Psoas muscle (tissue), 7 donors: ENCODE measurements at regions not wholly inside any gene's neighbourhood (a gene's known extent, or its start where the extent isn't known, plus 50 kb on each side); places are given as distances from the start of the nearest gene placed in this dataset.

Experiments
- ATAC-seq, 4 donors: fragments of 200-7000 bp; cut with Tn5 transposase; one replicate each; pipeline ENCODE4 v1.9.1; 2020; ENCODE audit warnings: moderate library complexity in 3 of 4, mild to moderate bottlenecking in 2 of 4
- DNase-seq, 2 donors: peaks; one replicate each; pipeline ENCODE4 v3.0.0-alpha.2; 2020
- H3K27ac ChIP-seq: fragments of 200-600 bp; one replicate; pipeline ENCODE4 v1.8.0; 2022
- H3K27me3 ChIP-seq, 3 donors: fragments of 200-600 bp in 1 of 3; one replicate each; pipeline versions ENCODE4 v1.6.1 to v1.8.0; 2013 to 2022; ENCODE audit warnings: low read length in 2 of 3, mild to moderate bottlenecking in 2 of 3, moderate library complexity in 1 of 3; ENCODE audit not compliant: insufficient read depth in 3 of 3
- H3K36me3 ChIP-seq, 2 donors: fragments of 200-600 bp in 1 of 2; one replicate each; pipeline versions ENCODE4 v1.6.1 to v1.8.0; 2013 to 2022; ENCODE audit warnings: low read depth in 1 of 2, mild to moderate bottlenecking in 1 of 2, moderate library complexity in 1 of 2; ENCODE audit not compliant: insufficient read depth in 1 of 2
- H3K4me1 ChIP-seq: fragments of 200-600 bp; one replicate; pipeline ENCODE4 v1.8.0; 2022
- H3K4me3 ChIP-seq: fragments of 200-600 bp; one replicate; pipeline ENCODE4 v1.8.0; 2022; ENCODE audit warnings: mild to moderate bottlenecking
- H3K9me3 ChIP-seq: fragments of 200-600 bp; one replicate; pipeline ENCODE4 v1.8.0; 2022
- WGBS, 3 donors: extraction: QIAGEN DNeasy Blood & Tissue Kit; methylation state at CpG; one replicate each; pipeline versions ENCODE4 v1.1.6 to v1.1.7; 2013; 5-methylcytosine and 5-hydroxymethylcytosine counted together
- intact Hi-C, 2 donors: fragments of 100-400 bp; cut with DNase I; formaldehyde crosslinking; loops; one replicate each; pipeline versions ENCODE4 v1.11.0 to v1.14.2; 2022
- TF ChIP-seq, protein P1 (sequence below): fragments of 200-600 bp; IDR thresholded peaks from one replicate; pipeline ENCODE4 v1.8.0; 2022; ENCODE audit warnings: antibody characterized with exemption
- donor health status: healthy with polysubstance abuse.
- donor health status: DM: no; HTN: no; CAD: no; lungs with moderate emphysema.
- donor health status: Bipolar disorder and iron deficiency.
- donor health status: healthy.
- donor health status: DM: yes; HTN: yes; CAD: no.
- donor health status: DM: no; HTN: no; CAD: no.
- donor health status: DM: yes; HTN: yes; CAD: no.

DNA sequence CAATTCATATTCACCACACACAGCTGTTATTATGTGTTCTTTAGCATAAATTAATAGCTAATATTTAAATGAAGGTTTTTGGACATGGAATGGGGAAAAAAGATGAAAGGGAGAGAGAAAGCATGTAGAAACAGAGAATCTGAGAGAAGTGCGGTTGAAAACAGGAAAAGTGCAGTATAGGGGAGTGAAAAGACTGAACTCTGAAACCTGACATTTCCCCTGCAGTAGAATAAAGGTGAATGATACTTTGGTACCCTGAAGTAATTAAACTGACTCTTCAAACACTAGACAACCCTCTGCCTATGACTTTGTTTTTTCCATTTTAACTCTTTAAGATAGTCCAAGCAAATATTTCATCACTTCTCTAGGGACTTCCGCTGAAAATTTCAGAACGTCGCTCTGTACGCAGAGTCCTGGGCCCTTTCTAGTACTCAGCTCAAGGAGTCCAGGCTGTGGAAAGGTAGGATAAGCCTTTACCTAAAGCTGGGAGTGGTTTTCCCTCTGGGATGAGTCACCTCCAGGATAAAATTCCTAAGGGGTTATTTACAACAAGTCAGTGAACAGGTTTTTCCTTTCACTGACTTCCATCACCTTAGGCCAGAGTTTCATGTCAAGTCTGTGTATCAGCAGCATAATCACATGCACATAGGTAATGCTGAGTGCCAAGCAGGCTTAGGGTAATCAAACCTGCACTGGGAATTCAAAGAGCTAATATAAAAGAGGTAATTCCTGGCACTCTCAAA, 614.5 kb downstream of the PKHD1 start:
- Histone ChIP-seq H3K27ac (no peak overlapping the region), H3K36me3 (no peaks in the 10 kb centered on the region), H3K4me3 (no peak overlapping the region), H3K9me3 (no peaks in the 10 kb centered on the region), H3K4me1 (no peaks in the 10 kb centered on the region), H3K27me3 (no peaks in the 10 kb centered on the region)
- 85 to 89% (median 87%) methylated on average over 5 of the region's 5 CpGs for WGBS, 3 donors
- ATAC-seq = no peak
- intact Hi-C loops = no loop called here
- DNase-seq = no peak
- TF ChIP-seq, protein P1, sequence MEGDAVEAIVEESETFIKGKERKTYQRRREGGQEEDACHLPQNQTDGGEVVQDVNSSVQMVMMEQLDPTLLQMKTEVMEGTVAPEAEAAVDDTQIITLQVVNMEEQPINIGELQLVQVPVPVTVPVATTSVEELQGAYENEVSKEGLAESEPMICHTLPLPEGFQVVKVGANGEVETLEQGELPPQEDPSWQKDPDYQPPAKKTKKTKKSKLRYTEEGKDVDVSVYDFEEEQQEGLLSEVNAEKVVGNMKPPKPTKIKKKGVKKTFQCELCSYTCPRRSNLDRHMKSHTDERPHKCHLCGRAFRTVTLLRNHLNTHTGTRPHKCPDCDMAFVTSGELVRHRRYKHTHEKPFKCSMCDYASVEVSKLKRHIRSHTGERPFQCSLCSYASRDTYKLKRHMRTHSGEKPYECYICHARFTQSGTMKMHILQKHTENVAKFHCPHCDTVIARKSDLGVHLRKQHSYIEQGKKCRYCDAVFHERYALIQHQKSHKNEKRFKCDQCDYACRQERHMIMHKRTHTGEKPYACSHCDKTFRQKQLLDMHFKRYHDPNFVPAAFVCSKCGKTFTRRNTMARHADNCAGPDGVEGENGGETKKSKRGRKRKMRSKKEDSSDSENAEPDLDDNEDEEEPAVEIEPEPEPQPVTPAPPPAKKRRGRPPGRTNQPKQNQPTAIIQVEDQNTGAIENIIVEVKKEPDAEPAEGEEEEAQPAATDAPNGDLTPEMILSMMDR = no peak

DNA sequence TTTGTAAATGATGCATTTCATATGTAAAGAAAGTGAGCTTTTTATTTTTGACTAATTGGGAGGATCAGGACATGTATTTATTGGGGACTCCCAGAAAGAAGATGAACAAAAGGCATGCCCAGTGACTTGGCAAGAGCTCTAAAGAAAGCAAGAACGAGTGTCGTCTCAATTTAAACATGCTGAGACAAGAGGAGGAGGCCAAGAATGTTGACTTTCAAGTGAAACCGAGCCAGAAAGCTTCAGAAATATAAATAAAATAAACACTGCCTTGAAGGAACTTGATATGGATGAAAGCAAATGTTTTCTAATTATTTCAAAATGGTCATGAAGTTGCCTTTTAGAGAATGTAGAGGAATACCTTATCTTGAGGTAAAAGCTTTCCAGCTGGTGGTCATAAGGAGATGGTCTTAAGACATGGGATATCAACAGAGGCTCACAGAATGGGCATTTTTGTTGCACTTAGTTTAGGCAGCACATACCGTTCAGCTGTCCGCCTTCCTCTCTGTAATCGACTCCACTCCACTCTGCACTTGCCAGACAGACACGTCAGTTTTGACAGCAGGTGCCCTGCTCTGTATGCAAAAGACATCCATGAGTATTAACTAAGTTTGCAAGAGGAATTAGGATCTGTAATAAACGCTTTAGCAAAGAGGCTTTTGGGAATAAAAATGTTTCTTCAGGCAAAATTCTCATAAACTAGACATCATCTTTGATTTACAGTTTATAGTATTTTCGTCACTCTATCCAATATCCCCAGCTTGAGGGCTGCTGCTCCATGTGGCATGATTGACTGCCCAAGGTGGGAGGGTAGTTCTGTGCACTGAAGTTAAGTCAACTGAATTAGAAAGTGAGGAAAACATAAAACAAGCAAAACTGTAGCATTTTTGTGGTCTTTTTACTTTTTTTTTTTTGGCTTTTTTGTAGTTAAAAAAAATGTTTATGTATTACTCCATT, 613.1 kb downstream of the PKHD1 start:
- H3K9me3 ChIP-seq = no peaks in the 10 kb centered on the region
- no peak for ATAC-seq
- H3K36me3 ChIP-seq = no peaks in the 10 kb centered on the region
- H3K27ac ChIP-seq = no peak overlapping the region
- H3K4me1 ChIP-seq = no peaks in the 10 kb centered on the region
- 21 to 30% (median 29%) methylated on average over 9 of the region's 9 CpGs for WGBS, 3 donors
- no peaks in the 10 kb centered on the region for H3K27me3 ChIP-seq
- DNase-seq = no peak
- intact Hi-C loops = no loop called here
- no peak overlapping the region for H3K4me3 ChIP-seq
- TF ChIP-seq, protein P1 = no peak

- Histone ChIP-seq H3K4me3 (no peak overlapping the region), H3K27me3 (no peaks in the 10 kb centered on the region), H3K27ac (no peak overlapping the region), H3K4me1 (no peaks in the 10 kb centered on the region), H3K9me3 (no peaks in the 10 kb centered on the region), H3K36me3 (no peaks in the 10 kb centered on the region)
- intact Hi-C loops = no loop called here
- DNase-seq = no peak
- TF ChIP-seq, protein P1 = no peak
- no peak for ATAC-seq
- 62 to 74% (median 67%) methylated on average over 8 of the region's 8 CpGs for WGBS, 3 donors
Measured at GRCh38 chr6:51477711-51478311, 609.6 kb downstream of the PKHD1 start.

DNA sequence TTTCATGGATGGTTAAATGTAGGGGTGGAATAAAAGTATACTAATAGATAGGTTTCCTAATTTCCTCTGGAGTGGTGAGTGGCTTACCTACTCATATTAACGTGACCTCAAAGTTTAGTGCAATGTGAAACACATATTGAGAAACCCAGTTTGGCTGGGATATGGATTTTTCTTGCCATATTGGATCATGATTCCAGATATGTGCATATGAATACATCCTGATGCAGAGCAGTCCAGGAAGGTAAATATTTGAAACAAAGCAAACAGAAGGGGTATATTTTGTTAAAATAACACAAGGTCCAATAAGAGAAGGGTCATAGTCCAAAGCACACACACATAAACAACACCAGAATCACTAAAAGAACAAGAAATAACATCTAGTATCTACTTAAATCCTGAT, 608.1 kb downstream of the PKHD1 start:
- no peaks in the 10 kb centered on the region for H3K9me3 ChIP-seq
- H3K27me3 ChIP-seq = no peaks in the 10 kb centered on the region
- H3K4me1 ChIP-seq = no peaks in the 10 kb centered on the region
- no peak overlapping the region for H3K27ac ChIP-seq
- ATAC-seq (no peak), DNase-seq (no peak)
- H3K36me3 ChIP-seq = no peaks in the 10 kb centered on the region
- intact Hi-C loops = no loop called here
- no peak overlapping the region for H3K4me3 ChIP-seq
- TF ChIP-seq, protein P1 = no peak
- WGBS, 3 donors = 70 to 74% (median 71%) methylated on average over 1 of the region's 1 CpG
